DOHH2 (cell line): ENCODE measurements at regions not wholly inside any gene's neighbourhood (a gene's known extent, or its start where the extent isn't known, plus 50 kb on each side); places are given as distances from the start of the nearest gene placed in this dataset.

Source experiments
- EZH2phosphoT487 ChIP-seq: fragments of 200-600 bp; sonication (generic); IDR thresholded peaks from 2 replicates; pipeline ENCODE4 v1.6.1; 2017; ENCODE audit warnings: borderline replicate concordance, mild to moderate bottlenecking, antibody characterized with exemption, low read length, moderate library complexity, mixed read lengths
- TF ChIP-seq, protein P1 (sequence below): fragments of 200-600 bp; sonication (generic); IDR thresholded peaks from one replicate; pipeline ENCODE4 v1.5.1; 2014; ENCODE audit warnings: antibody characterized with exemption, mild to moderate bottlenecking, low read depth, low read length; ENCODE audit not compliant: poor library complexity, severe bottlenecking

DNA sequence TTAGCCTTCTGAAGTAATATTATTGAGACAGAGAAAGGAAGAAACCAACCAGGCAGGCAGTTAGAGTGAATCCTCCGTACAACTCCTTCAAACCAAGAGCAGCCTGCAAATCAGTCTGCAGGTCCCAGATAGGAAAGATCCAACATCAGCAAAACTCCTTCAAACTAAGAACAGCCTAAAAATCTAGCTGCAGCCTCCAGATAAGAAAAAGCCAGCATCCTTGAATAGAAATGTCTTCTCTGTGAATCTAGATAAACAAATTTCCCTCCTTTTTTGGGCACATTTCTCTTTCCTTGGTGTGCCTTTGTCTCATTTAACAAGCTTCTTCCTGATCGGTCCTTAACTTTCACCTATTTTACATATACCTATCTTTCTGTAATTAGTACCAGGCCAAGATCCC is 1004.6 kb upstream of the TMEFF2 start:
- TF ChIP-seq, protein P1, sequence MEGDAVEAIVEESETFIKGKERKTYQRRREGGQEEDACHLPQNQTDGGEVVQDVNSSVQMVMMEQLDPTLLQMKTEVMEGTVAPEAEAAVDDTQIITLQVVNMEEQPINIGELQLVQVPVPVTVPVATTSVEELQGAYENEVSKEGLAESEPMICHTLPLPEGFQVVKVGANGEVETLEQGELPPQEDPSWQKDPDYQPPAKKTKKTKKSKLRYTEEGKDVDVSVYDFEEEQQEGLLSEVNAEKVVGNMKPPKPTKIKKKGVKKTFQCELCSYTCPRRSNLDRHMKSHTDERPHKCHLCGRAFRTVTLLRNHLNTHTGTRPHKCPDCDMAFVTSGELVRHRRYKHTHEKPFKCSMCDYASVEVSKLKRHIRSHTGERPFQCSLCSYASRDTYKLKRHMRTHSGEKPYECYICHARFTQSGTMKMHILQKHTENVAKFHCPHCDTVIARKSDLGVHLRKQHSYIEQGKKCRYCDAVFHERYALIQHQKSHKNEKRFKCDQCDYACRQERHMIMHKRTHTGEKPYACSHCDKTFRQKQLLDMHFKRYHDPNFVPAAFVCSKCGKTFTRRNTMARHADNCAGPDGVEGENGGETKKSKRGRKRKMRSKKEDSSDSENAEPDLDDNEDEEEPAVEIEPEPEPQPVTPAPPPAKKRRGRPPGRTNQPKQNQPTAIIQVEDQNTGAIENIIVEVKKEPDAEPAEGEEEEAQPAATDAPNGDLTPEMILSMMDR: no peak
- TF ChIP-seq EZH2phosphoT487: no peak
